OCI-LY3 (cell line): ENCODE measurements at regions not wholly inside any gene's neighbourhood (a gene's known extent, or its start where the extent isn't known, plus 50 kb on each side); places are given as distances from the start of the nearest gene placed in this dataset.

Source experiments
- CTCF ChIP-seq: fragments of 200-600, 300-600 bp; sonication (generic); IDR thresholded peaks from 2 replicates; pipeline ENCODE4 v1.5.1; 2014; ENCODE audit warnings: antibody characterized with exemption, low read length, low read depth
- EZH2phosphoT487 ChIP-seq: fragments of 200-600 bp; shearing (Covaris generic); IDR thresholded peaks from 2 replicates; pipeline ENCODE4 v1.6.1; 2018; ENCODE audit warnings: antibody characterized with exemption, mixed run types, low read depth

- no peak for TF ChIP-seq CTCF
- no peak for TF ChIP-seq EZH2phosphoT487
Observed at GRCh38 chr14:85159726-85160125, 370.2 kb upstream of the FLRT2 start.
